COR-L47 (cell line): ENCODE measurements at regions not wholly inside any gene's neighbourhood (a gene's known extent, or its start where the extent isn't known, plus 50 kb on each side); places are given as distances from the start of the nearest gene placed in this dataset.
"Not testable (repeated sequence)": the region's sequence is repeated elsewhere in the genome, so short reads cannot be mapped to it uniquely, and the experiment has no call there.

Source experiments
- DNase-seq: peaks from one replicate; lab custom pipeline; 2025; lab: John Stamatoyannopoulos, UW

DNA sequence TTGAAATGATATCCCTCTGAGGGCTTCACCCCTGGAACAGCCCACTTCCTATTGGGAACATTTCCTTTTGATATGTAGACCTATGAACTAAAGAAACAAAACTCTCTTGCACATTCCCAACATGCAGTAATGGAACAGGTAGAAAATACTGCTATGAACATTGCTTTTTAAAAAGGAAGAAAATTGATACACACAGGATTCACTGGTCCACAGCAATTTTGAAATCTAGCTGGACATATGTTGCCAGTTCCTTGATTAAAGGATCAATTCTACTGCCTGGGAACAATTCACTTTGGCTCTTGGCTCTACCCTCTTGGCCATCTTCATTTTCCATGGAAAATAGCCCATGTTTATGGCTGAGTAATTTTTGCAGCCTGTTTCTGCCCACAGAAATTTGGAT is 74.9 kb upstream of the ZNF280D start:
- DNase-seq, result no peak

DNA sequence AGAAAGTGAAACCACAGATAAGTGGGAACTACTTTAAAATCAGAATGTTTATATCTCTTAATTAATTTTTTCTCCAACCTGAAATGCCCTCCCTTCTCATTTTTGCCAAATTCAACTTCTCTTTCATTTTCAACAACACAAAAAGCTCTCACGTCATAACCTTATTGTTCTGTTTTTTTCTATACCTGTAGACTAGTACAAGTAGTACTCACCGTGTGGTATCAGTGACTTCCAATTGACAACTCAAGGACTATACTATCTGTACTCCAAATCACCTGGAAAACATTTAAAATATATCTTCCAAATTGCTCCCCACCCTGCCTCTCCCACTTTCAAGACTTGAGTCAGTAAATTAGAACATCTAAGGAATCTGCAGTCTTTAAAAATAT is 72.8 kb upstream of the ZNF280D start:
- DNase-seq, result no peak

DNA sequence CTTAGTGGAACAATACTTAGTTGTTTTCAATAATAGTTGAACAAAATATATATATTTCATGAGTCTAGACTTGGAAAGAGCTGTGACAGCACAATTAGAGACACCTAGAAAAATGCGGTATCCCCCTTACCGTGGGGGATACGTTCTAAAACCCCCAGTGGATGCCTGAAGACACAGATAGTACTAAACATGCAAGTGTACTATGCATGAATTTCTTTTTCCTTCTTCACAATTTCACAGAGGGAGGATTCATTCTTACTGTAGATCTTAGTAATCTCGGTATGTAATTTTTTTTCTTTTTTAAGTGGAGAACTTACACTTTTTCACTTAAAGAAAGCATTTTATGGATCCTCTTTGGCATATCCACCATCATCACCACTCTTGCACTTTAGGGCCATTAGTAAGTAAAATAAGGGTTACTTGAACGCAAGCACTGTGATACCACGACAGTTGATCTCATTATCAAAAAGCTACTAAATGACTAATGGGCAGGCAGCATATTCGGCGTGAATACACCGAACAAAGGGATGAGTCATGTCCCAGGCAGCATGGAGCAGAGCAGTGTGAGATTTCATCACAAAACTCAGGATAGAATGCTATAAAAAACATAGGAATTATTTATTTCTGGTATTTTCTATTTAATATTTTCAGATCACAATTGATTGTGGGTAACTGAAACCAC is 72.3 kb upstream of the ZNF280D start:
- DNase-seq, result no peak

DNA sequence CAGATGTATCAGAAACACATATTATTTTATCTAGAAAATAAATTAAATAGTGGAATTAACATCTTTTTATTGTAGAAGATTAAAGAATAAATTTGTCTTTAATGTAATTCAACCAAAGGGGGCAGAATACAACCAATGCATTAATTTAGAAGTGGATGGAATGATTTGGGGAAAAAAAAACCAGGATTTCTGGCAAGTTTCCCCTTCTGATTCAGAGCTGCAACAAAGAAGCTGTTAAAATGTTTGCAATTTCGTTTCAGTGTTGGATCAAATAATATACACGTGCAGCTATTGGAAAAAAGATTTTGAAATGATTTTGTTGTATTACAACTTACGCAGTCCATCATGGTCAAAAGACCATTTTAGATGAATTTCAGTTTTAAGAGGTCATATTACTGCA is 71.6 kb upstream of the ZNF280D start:
- no peak for DNase-seq

DNA sequence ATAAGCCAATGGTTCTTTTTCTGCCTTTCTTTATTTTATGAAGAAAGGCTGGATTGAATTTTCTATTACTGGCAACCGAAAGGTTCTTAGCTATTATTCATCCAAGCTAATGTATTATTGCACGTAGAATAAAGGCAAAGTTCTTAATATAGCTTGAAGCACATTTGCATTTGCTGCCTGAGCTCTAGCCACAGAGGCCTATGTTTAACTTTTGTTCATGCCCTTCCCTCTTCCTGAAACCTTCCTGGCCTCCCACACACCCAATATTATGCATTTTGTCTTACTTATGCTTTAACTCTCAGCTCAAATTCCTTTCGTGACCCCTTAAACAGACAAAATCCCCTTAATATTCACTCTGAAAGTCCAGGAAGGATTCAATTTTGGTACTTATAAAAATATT is 71.0 kb upstream of the ZNF280D start:
- DNase-seq, result no peak

DNA sequence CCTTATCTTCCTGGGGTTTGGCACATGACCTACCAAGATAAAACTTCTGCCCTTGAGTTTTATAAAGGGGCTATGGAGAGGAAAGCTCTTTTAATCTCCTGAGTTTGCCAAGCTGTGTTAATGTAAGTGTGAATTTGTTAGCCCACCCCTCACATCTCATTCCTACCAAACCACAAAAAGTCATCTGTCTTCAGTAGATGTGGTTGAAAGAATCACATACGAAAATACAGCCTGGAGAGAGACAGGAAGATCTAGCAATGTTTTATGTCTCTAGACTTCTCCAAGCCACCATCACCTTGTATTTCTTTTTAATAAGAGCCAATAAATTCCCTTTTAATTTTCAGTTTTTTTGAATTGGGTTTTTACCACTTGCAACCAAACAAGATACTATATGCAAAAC is 68.9 kb upstream of the ZNF280D start:
- no peak for DNase-seq

DNA sequence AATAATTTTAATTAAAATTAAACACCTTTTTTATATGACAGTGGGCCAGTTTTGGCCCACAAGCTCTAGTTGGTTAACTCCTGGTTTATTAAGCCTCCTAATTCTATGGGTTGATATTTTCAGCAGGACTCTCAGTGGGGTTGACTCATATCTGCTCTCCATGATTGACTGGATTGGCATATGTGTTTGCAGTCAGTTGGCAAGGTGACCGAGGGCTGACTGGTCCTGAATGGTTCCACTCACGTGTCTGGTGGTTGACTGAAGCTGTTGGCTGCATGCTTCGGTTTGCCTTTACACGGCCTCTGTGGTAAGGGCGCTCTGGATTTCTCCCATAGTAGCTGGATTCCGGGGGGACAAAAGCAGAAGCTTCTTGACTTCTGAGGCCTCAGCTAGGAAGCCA is 65.3 kb upstream of the ZNF280D start:
- no peak for DNase-seq

DNA sequence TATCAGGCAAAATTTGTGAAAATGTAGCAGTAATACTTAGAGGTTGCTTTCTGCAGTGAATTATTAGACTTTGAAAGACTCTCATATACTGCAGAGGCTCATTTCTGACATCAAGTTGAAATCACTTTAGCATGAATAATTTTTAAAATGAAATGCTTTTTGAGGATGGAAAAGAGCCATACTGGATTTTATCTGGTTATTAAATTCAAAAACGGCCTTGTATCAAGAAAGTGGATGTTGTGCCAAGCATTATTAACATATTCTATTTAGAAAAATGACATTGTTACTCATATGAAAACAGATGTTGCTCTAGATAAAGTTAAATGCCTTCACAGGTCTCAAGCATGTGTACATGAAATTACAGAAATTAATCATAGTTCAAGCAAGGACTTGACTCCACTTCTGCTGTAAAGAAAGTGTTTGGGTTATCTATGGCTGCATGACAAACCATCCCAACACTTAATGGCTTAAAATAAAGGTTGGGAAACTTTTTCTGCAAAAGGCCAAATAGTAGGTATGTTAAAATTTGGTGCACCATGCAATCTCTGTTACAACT is 64.5 kb upstream of the ZNF280D start:
- no peak for DNase-seq

DNA sequence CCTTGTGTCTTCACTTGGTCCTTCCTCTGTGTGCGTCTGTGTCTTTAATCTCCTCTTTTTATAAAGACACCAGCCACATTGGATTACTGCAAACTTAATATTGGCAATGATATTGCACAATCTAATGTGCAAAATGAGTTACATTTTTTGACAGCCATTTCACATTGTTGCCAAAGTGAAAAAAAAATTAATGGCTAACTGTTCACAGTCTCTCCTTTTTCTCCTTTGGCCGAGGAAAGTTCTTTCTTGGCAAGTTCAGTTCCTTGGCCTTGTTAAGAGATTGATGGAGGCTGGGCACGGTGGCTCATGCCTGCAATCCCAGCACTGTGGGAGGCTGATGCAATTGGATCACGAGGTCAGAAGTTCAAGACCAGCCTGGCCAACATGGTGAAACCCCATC is 62.2 kb upstream of the ZNF280D start:
- no peak for DNase-seq

DNA sequence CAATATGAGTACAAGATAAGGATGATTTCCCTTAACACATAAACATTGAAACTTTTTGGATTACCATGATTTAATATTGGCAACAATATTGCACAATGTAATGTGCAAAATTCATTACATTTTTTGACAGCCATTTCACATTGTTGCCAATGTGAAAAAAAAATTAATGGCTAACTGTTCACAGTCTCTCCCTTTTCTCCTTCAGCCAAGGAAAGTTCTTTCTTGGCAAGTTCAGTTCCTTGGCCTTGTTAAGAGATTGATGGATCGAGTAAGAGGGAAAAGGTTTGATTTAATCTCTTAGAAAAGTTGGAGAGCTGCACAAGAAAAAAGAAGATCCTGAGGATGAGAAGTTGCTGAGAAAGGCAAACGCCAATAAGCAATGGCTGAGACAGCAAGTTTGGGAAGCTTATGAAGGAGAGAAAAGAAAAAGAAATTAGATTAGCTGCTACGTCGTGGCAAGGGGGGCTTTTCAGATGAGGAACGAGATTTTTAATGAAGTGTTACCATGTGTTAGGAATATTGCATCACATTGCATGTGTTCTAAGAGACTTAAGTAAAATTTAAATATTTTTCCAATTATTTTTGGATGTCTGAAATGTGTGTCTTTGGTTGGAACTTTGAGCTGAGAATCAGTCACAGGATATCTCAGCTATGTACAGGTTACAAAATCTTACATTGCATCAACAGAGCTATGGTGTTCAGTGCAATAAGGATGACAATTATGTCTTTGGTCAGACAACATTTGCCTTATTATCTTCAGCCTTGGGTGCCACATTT is 61.4 kb upstream of the ZNF280D start:
- no peak for DNase-seq

DNA sequence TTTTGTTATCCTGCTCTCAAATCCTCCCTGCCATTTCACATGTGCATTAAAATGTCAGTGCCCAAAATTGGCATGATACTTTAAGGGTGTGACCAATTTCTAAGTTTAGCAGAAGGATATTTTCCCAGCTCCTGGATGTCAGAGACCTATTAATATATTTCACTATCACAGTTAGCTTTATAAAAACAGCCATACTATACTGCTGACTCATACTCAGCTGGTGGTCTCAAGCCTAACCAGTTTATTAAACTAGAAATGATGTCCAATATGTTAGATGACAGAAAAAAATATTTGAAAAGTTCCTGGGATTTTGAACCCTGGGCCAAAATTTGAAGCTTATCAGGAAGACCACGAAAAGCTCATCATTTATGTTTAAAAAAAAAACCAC is 60.9 kb upstream of the ZNF280D start:
- no peak for DNase-seq

DNA sequence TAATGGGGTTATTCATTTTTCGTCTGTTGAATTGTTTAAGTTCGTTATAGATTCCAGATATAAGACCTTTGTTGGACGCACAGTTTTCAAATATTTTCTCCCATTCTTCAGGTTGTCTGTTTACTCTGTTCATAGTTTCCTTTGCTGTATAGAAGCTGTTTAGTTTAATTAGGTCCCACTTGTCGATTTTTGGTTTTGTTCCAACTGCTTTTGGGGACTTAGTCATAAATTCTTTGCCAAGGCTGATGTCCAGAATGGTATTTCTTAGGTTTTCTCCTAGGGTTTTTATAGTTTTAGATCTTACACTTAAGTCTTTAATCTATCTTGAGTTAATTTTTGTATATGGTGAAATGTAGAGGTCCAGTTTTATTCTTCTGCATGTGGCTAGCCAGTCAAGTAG is 58.9 kb upstream of the ZNF280D start:
- no peak for DNase-seq

DNA sequence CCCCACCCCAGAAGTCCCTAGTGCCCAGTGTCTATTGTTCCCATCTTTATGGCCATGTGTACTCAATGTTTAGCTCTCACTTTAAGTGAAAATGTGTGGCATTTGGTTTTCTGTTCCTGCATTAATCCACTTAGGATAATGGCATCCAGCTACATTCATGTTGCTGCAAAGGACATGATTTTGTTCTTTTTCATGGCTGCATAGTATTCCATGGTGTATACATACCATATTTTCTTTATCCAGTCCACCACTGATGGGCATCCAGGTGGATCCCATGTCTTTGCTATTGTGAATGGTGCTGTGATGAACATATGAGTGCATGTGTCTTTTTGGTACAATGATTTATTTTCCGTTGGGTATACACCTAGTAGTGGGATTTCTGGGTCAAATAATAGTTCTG is 58.2 kb upstream of the ZNF280D start:
- DNase-seq, result not testable (repeated sequence)

DNA sequence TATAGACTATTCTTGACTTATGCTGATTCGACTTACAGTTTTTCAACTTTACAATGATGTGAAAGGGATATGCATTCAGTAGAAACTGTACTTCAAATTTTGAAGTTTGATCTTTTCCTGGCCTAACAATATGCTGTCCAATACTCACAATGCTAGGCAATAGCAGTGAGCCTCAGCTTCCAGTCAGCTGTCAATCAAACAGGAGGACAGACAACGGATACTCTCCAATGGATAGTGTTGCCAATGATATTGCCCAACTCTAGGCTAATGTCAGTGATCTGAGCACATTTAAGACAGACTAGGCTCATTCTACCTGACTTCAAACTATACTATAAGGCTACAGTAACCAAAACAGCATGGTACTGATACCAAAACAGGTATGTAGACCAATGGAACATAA is 55.0 kb upstream of the ZNF280D start:
- no peak for DNase-seq

DNA sequence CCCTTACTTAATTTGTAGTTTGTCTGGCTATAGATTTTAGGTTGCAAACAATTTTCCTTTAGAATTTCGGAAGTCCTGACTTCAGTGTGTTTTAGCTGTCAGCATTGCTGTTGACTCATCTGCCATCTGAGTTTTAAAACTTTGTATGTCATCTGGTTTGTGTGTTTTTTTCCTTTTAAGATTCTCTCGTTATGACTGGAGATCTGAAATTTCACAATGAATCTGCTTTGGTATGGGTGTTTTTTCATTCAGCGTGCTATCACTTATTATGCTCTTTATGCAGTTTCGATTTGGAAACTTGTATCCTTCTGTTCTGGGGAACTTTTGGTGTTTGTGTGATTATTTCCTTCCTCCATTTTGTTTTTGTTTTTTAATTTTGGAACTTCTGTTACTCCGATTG is 53.7 kb upstream of the ZNF280D start:
- DNase-seq, result no peak

DNA sequence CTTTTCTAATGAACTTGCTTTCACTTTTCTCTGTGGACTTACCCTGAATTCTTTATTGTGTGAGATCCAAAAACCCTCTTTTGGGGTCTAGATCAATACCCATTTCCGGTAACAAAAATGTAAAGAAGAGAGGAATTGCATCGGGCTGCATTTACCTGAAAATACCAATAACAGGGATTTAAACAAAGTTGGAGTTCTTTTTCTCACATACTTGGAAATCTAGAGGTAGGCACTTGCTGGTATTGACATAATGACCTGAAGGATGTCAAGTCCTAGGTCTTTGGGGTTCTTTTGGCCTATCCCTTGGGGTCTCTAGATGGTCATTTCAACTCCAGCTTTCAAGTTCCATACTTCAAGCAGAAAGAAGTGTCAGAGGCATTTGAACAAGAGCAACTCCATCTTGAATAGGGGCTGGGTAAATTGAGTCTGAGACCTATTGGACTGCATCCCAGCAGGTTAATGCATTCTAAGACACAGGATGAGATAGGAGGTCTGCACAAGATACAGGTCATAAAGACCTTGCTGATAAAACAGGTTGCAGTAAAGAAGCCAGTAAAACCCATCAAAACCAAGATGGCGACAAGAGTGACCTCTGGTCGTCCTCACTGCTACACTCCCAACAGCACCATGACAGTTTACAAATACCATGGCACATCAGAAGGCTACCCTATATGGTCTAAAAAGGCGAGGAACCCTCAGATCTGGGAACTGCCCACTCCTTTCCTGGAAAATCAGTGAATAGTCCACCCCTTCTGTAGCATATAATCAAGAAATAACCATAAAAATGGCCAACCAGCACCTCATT is 50.8 kb upstream of the ZNF280D start:
- DNase-seq, result no peak

DNA sequence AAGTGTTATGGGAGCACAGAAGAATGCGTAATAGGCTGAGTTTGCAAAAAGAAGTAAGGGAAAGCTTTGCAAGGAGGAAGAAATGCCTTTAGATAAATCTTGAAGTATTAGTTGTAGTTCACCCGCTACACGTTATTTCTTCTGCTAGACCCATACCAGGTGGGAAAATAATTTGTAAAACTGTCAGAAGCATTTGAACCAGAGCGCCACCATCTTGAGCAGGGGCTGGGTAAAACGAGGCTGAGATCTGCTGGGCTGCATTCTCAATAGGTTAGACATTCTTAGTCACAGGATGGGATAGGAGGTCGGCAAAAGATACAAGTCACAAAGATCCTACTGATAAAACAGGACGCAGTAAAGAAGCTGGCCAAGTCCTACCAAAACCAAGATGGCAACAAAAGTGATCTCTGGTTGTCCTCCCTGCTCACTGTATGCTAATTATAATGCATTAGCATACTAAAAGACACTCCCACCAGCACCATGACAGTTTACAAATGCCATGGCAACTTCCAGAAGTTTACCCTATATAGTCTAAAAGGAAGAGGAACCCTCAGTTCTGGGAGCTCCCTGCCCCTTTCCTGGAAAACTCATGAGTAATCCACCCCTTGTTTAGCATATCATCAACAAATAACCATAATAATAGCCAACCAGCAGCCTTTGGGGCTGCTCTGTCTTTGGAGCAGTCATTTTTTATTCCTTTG is 50.0 kb upstream of the ZNF280D start:
- no peak for DNase-seq
